ENCODE measurements at regions not wholly inside any gene's neighbourhood (a gene's known extent, or its start where the extent isn't known, plus 50 kb on each side); places are given as distances from the start of the nearest gene placed in this dataset.

DNA sequence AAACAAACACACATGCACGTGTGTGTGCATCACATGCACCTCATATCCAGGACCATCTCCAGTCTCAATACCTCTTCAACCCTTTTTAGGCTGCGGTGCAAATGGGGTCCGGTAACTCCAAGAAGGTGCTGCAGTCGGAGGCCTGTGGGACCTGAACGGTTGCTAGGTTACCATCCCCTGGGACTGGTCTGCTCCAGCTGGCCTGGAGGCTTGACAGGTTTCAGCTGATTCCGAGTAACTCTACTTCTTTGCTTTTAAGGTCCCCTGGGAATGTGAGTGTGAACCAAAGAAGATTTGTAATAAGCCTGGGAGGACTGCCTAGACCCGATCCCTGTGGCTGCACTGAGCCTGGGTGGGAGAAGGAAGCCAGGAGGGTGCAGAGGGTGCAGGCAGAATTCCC, 117.5 kb downstream of the CCNA1 start (continued):
- TF ChIP-seq SIN3A (conservative IDR thresholded peaks at IDR 0.05 in 1 of 2, IDR thresholded peaks at IDR 0.05 in 1 of 2; ENCODE audit: low read depth in 1 of 2, low read length in 2 of 2) (no peak), ATF3 (IDR thresholded peaks at IDR 0.05; ENCODE audit: insufficient read depth, low read depth, low read length) (no peak), BACH1 (IDR thresholded peaks at IDR 0.05; ENCODE audit: low read length) (no peak), MAX (IDR thresholded peaks at IDR 0.05) (no peak), GTF2F1 (IDR thresholded peaks at IDR 0.05; ENCODE audit: borderline replicate concordance, low read depth, low read length) (no peak)
